ENCODE measurements at regions not wholly inside any gene's neighbourhood (a gene's known extent, or its start where the extent isn't known, plus 50 kb on each side); places are given as distances from the start of the nearest gene placed in this dataset.
A peak's percentile ranks its signal among the peaks of the same experiment; 100 is the strongest.

DNA sequence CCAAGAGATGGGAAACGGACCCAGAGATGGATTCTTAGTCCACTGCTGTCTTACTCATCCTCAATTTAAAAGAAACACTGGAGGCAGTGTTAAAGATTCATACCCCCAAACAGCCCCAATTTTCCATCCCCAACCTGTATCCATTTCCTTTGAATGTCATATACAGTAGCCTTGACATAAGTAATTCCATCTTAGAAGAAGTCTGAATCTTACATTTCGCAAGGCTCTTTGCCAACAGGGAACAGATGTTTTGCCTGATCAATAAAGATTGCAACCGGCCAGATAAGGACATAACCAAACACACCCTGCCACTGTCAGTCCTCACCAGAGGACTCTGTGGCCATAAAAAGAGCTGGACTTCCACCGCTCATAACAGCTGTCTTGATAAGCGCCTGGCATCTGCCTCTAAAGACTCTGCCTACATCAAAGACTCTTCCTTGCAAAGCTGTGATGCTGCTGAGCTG is 59.0 kb upstream of the MED9 start (continued):
- peak; percentile 97 for TF ChIP-seq KLF6 (CRISPR knock-in tag; IDR thresholded peaks at IDR 0.05; ENCODE audit: borderline replicate concordance)
- TF ChIP-seq, protein P1, sequence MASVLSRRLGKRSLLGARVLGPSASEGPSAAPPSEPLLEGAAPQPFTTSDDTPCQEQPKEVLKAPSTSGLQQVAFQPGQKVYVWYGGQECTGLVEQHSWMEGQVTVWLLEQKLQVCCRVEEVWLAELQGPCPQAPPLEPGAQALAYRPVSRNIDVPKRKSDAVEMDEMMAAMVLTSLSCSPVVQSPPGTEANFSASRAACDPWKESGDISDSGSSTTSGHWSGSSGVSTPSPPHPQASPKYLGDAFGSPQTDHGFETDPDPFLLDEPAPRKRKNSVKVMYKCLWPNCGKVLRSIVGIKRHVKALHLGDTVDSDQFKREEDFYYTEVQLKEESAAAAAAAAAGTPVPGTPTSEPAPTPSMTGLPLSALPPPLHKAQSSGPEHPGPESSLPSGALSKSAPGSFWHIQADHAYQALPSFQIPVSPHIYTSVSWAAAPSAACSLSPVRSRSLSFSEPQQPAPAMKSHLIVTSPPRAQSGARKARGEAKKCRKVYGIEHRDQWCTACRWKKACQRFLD (CRISPR knock-in tag; IDR thresholded peaks at IDR 0.05) = peak; percentile 96
- no peak for TF ChIP-seq RB1 (IDR thresholded peaks at IDR 0.05; ENCODE audit: low read depth)
- TF ChIP-seq MCM5 (IDR thresholded peaks at IDR 0.05; ENCODE audit: low read depth) = no peak
- TF ChIP-seq NEUROD1 (IDR thresholded peaks at IDR 0.05; ENCODE audit: borderline replicate concordance, low read depth, low read length, partially characterized antibody) = no peak
- peak; percentile 77; the same call in 1 of the 2 replicates for TF ChIP-seq HDAC8 (tag; IDR thresholded peaks at IDR 0.05)
- no peak for TF ChIP-seq NFIX (CRISPR knock-in tag; IDR thresholded peaks at IDR 0.05; ENCODE audit: low read depth)
- no peak for TF ChIP-seq SP2 (IDR thresholded peaks at IDR 0.05; ENCODE audit: extremely low read depth, low read depth, low read length, poor library complexity, severe bottlenecking)
- peak; percentile 23; the same call in 1 of the 2 replicates for TF ChIP-seq FOXM1 (IDR thresholded peaks at IDR 0.05; ENCODE audit: low read depth)
- no peak for TF ChIP-seq FOXM1 (CRISPR knock-in tag; IDR thresholded peaks at IDR 0.05; ENCODE audit: low read depth)
- TF ChIP-seq, protein P2, sequence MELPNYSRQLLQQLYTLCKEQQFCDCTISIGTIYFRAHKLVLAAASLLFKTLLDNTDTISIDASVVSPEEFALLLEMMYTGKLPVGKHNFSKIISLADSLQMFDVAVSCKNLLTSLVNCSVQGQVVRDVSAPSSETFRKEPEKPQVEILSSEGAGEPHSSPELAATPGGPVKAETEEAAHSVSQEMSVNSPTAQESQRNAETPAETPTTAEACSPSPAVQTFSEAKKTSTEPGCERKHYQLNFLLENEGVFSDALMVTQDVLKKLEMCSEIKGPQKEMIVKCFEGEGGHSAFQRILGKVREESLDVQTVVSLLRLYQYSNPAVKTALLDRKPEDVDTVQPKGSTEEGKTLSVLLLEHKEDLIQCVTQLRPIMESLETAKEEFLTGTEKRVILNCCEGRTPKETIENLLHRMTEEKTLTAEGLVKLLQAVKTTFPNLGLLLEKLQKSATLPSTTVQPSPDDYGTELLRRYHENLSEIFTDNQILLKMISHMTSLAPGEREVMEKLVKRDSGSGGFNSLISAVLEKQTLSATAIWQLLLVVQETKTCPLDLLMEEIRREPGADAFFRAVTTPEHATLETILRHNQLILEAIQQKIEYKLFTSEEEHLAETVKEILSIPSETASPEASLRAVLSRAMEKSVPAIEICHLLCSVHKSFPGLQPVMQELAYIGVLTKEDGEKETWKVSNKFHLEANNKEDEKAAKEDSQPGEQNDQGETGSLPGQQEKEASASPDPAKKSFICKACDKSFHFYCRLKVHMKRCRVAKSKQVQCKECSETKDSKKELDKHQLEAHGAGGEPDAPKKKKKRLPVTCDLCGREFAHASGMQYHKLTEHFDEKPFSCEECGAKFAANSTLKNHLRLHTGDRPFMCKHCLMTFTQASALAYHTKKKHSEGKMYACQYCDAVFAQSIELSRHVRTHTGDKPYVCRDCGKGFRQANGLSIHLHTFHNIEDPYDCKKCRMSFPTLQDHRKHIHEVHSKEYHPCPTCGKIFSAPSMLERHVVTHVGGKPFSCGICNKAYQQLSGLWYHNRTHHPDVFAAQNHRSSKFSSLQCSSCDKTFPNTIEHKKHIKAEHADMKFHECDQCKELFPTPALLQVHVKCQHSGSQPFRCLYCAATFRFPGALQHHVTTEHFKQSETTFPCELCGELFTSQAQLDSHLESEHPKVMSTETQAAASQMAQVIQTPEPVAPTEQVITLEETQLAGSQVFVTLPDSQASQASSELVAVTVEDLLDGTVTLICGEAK (IDR thresholded peaks at IDR 0.05) = no peak
- TF ChIP-seq, protein P2 (CRISPR knock-in tag; IDR thresholded peaks at IDR 0.05) = no peak
- TF ChIP-seq, protein P3, sequence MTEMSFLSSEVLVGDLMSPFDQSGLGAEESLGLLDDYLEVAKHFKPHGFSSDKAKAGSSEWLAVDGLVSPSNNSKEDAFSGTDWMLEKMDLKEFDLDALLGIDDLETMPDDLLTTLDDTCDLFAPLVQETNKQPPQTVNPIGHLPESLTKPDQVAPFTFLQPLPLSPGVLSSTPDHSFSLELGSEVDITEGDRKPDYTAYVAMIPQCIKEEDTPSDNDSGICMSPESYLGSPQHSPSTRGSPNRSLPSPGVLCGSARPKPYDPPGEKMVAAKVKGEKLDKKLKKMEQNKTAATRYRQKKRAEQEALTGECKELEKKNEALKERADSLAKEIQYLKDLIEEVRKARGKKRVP (CRISPR knock-in tag; IDR thresholded peaks at IDR 0.05) = peak; percentile 86
- TF ChIP-seq HBP1 (CRISPR knock-in tag; IDR thresholded peaks at IDR 0.05) = no peak
